Activated CD4-positive, alpha-beta T cell treated with anti-CD3 and anti-CD28 coated beads, Interleukin-2, amount 10 ng/mL, durations not matched to agents 7 days and 5 days (primary cell): ENCODE measurements at regions not wholly inside any gene's neighbourhood (a gene's known extent, or its start where the extent isn't known, plus 50 kb on each side); places are given as distances from the start of the nearest gene placed in this dataset.

Source experiments
- CTCF ChIA-PET: fragments of 350-600 bp; sonication (Branson Sonifier 250); formaldehyde crosslinking; loops from one replicate; lab custom pipeline; 2021; ENCODE audit warnings: antibody characterized with exemption; lab: Charles Lee
- POLR2A ChIA-PET: fragments of 350-600 bp; sonication (Branson Sonifier 250); formaldehyde crosslinking; loops from one replicate; lab custom pipeline; 2021; ENCODE audit warnings: antibody characterized with exemption; lab: Charles Lee
- DNase-seq: peaks from one replicate; pipeline ENCODE4 v3.0.0-alpha.2; 2020
- H3K27ac Mint-ChIP-seq: one replicate; pipeline ENCODE4 v1.8.0; 2021; ENCODE audit warnings: mild to moderate bottlenecking, moderate library complexity, mixed read lengths
- H3K27me3 Mint-ChIP-seq: one replicate; pipeline ENCODE4 v1.8.0; 2021; ENCODE audit warnings: mixed read lengths
- H3K36me3 Mint-ChIP-seq: one replicate; pipeline ENCODE4 v1.8.0; 2021; ENCODE audit warnings: low read depth, mixed read lengths
- H3K4me1 Mint-ChIP-seq: one replicate; pipeline ENCODE4 v1.8.0; 2021; ENCODE audit warnings: mixed read lengths
- H3K4me3 Mint-ChIP-seq: one replicate; pipeline ENCODE4 v1.8.0; 2021; ENCODE audit warnings: mild to moderate bottlenecking, moderate library complexity, mixed read lengths
- H3K9me3 Mint-ChIP-seq: one replicate; pipeline ENCODE4 v1.8.0; 2021; ENCODE audit warnings: mixed read lengths

DNA sequence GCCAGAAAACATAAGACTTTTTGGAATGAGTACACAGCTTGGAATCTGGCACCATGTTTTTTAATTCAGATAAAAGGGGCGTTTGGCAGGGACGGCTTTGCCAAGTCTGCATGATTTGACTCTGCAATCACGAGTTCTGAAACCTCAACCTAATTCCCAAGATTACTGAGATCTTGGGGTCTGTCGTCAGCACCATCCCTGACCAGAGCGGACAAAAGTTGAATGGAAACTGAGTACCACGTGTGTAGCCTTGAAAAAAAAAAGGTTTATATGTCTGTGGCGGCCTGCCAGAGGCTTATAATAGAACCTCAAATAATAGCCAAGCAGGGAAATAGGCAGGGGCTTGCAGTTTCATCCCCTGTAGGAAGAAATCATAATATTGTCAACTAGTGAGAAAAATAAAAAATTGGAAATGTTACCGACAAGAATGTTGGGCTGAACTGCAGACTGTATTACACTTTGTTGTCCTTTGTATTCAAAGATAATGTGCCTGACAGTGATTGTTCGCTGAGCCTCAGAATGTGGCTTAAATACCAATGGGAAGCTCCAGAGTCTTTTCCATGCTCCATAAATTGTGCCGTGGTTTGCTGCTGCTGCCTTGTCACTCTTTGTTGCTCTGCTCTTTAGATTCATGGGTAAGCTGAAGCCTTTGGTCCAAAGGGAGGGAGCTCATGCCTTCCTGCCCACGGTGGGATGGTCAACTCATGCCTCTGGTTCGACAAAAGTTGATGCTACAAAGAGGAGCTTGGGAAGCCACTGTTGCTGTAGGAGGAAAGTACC is 118.8 kb upstream of the ARID1B start:
- no peaks in the 10 kb centered on the region for H3K27me3 Mint-ChIP-seq
- peaks cover 3% of the 10 kb centered on the region for H3K36me3 Mint-ChIP-seq
- ChIA-PET POLR2A (no interaction called here), CTCF (interaction anchor here (1.0 kb wide), 1 partner anchor 22 kb away, joined by 3 read pairs; no protein-coding TSS in a partner anchor)
- H3K4me1 Mint-ChIP-seq, result peaks cover 11% of the 10 kb centered on the region
- H3K27ac Mint-ChIP-seq, result no peak overlapping the region
- H3K4me3 Mint-ChIP-seq, result no peak overlapping the region
- H3K9me3 Mint-ChIP-seq, result no peaks in the 10 kb centered on the region
- no peak for DNase-seq

DNA sequence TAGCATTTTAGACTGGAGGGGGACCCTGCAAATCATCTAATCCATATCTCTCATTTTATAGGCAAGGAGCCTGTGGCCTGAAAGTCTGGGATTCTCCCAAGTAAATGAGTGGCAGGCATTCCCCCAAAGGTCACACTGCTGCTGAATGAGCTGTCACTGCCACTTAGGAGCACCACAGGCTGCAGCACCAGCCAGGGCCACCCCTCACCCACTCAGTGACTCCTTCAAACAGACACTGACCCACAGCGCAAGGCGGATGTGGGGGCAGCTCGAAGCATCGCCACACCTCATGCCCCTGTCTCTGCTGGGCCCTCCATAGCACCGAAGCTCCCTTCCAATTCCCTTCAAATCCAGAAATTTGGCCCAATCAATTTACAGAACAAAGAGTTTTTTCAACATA is 119.9 kb upstream of the ARID1B start:
- H3K27ac Mint-ChIP-seq, result no peak overlapping the region
- ChIA-PET CTCF (no interaction called here), POLR2A (no interaction called here)
- no peaks in the 10 kb centered on the region for H3K27me3 Mint-ChIP-seq
- peaks cover 3% of the 10 kb centered on the region for H3K36me3 Mint-ChIP-seq
- no peak overlapping the region for H3K4me3 Mint-ChIP-seq
- no peaks in the 10 kb centered on the region for H3K9me3 Mint-ChIP-seq
- peaks cover 11% of the 10 kb centered on the region for H3K4me1 Mint-ChIP-seq
- DNase-seq, result no peak

DNA sequence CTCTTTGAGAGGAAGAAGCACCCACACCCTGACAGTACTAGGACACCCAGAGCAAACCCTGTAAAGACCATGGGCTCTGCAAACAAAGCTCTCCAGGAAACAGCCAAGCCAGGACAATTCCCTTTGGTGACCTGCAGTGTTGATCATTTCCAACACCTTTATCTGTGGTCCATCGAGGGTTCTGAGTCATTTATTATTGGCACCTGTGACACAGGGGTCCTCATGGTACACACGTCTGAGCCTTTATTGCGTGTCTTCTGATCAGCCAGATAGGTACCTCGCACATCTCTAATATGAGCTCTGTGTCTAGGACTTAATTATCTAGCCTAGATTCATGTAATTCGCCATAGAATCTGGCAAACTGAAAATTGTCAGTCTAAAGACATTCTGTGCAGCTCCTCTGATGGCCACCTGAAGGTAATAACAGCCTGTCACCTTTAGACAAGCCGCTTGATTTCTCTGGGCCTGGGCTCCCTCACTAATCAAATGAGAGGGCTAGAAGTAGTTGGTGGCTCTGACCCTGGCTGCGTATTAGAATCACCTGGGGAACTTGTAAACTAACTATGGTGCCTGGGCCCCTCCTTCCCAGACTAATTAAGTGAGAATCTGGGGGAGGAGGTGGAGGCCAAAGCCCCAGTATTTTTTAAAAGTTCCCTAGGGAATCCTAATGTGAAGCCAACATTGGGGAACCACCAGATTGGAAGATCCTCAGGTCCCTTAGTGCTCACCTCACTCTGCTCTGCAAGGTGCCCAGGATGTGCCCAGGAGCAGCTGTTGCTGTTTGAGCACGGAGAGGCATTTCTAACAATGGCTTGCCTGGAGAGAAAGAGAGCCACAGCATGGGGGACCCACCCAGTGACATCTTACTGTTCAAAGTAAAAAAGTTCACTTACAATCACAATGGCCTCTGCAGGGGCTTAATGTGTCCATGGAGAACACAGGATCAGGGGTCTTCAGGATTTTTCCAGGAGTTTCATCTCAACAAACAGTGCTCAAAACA is 122.0 kb upstream of the ARID1B start:
- ChIA-PET CTCF (no interaction called here), POLR2A (no interaction called here)
- H3K9me3 Mint-ChIP-seq, result no peaks in the 10 kb centered on the region
- DNase-seq, result no peak
- peaks cover 3% of the 10 kb centered on the region for H3K36me3 Mint-ChIP-seq
- no peak overlapping the region for H3K4me3 Mint-ChIP-seq
- H3K4me1 Mint-ChIP-seq, result peaks cover 6% of the 10 kb centered on the region
- no peak overlapping the region for H3K27ac Mint-ChIP-seq
- no peaks in the 10 kb centered on the region for H3K27me3 Mint-ChIP-seq

DNA sequence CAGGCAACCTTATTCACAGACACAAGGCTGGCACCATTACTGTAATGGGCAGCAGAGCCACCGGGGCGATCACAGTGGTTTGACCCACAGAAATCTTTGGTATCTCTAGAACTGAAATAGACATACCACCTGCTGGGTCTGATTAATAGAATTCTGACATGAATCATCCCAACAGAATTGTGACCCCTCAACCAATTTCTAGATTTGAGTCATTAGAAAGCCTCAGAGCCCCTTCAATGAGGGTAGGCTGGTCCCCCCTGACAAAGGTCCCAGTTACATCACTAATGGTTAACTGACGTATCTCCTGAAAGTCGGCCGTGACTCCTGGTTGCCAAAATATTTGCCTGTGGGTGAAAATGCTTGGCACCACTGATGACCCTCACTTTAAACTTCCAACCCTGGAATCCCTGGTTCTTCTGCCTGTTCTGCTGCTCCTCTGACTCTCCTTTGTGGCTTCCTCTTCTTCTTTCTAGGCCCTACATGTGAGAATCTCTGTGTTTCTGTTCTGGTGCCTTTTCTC is 124.9 kb upstream of the ARID1B start:
- peaks cover 10% of the 10 kb centered on the region for H3K27me3 Mint-ChIP-seq
- no peak for DNase-seq
- CTCF ChIA-PET, result no interaction called here
- H3K9me3 Mint-ChIP-seq, result no peaks in the 10 kb centered on the region
- peaks cover 13% of the 10 kb centered on the region for H3K4me1 Mint-ChIP-seq
- no peaks in the 10 kb centered on the region for H3K36me3 Mint-ChIP-seq
- H3K4me3 Mint-ChIP-seq, result no peak overlapping the region
- POLR2A ChIA-PET, result no interaction called here
- no peak overlapping the region for H3K27ac Mint-ChIP-seq

DNA sequence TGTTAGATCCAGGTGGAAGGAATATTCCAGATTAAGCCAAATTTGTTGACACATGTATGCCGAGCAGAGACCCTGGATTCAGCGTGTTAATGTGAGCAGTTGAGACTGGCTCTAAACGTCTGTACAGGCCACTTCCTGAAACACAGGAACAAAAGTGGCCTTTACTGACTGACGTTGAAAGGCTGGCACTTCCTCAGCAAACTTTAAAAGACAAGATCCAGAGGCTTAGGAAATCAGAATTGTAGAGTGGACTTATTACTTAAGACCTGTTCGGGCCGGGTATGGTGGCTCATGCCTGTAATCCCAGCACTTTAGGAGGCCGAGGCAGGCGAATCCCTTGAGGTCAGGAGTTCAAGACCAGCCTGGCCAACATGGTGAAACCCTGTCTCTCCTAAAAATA is 125.7 kb upstream of the ARID1B start:
- peaks cover 16% of the 10 kb centered on the region for H3K27me3 Mint-ChIP-seq
- H3K4me1 Mint-ChIP-seq, result peaks cover 16% of the 10 kb centered on the region
- CTCF ChIA-PET, result no interaction called here
- DNase-seq, result no peak
- no peaks in the 10 kb centered on the region for H3K36me3 Mint-ChIP-seq
- POLR2A ChIA-PET, result no interaction called here
- H3K27ac Mint-ChIP-seq, result no peak overlapping the region
- H3K9me3 Mint-ChIP-seq, result no peaks in the 10 kb centered on the region
- H3K4me3 Mint-ChIP-seq, result no peak overlapping the region

DNA sequence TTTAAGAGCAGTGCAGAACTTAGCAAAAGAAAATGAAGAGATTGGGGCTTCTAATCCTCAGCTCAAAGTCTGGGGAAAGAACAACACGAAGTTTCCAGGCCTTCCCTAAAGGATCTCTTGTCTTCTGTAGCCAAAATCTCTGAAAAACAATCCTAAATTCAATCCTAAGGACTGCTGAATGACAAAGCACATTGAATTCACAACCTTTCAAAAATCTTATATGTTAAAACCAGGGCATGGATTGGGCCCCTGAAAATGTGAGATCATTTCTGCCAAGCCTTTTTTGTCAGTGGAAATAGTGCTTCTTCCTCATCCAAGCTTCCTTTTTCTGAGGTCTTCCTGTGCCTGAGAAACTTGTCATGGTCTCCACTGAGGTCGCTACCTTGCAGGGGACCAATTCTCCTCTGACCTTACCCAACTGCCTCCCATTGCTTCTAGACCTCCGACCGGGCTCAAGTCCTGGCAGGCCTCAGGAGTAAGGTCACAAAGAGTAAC is 126.2 kb upstream of the ARID1B start:
- H3K36me3 Mint-ChIP-seq, result no peaks in the 10 kb centered on the region
- POLR2A ChIA-PET, result no interaction called here
- CTCF ChIA-PET, result interaction anchor here (1.3 kb wide), 1 partner anchor 10 kb away, joined by 5 read pairs; no protein-coding TSS in a partner anchor

DNA sequence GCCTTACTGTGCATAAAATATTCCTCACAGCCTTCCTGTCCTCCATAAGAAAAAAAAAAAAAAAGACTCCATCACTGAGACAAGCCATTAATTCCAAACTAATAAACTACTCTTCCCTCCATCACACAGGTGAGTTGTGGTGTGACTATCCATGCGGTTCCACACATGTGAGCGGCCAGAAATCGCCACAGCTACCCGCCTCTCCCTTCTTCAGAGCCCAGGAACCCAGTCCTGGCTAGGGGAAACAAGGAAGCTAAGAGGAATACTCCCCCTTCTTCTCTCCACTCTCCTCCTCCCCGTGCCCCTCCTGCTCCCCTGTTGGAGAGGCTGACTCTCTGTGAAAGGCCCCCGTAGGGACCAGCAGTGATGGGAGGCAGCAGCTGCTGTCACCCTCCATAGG is 128.6 kb upstream of the ARID1B start:
- no peaks in the 10 kb centered on the region for H3K9me3 Mint-ChIP-seq
- H3K27ac Mint-ChIP-seq, result no peak overlapping the region
- H3K36me3 Mint-ChIP-seq, result no peaks in the 10 kb centered on the region
- CTCF ChIA-PET, result no interaction called here
- H3K4me1 Mint-ChIP-seq, result peaks cover 16% of the 10 kb centered on the region
- DNase-seq, result no peak
- peaks cover 25% of the 10 kb centered on the region for H3K27me3 Mint-ChIP-seq
- POLR2A ChIA-PET, result no interaction called here
- H3K4me3 Mint-ChIP-seq, result no peak overlapping the region

More for the DNA sequence above, 126.2 kb upstream of the ARID1B start:
- Mint-ChIP-seq H3K9me3 (no peaks in the 10 kb centered on the region), H3K4me1 (peaks cover 16% of the 10 kb centered on the region), H3K27me3 (peaks cover 20% of the 10 kb centered on the region), H3K4me3 (no peak overlapping the region), H3K27ac (no peak overlapping the region)
- no peak for DNase-seq

DNA sequence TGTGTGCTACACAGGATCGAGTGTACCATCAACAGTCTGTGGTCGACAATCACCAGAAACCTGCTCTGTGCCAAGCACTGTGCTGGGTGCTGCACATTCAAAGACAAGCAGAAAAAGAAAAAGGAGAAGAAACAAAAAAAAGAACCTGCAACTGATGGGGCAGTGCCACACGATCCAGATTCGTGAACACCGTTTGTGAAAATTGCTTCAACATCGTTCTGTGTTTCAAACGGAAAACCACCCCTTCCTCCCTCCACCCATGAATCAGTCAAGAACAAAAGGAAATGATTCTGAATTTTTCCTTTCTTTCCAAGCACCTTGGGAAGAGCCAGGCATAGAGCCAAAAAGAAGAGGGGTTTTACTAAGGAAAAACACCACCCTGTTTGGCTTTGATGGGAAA is 129.2 kb upstream of the ARID1B start:
- Mint-ChIP-seq H3K27me3 (peaks cover 25% of the 10 kb centered on the region), H3K9me3 (no peaks in the 10 kb centered on the region), H3K36me3 (no peaks in the 10 kb centered on the region), H3K4me1 (peaks cover 16% of the 10 kb centered on the region), H3K4me3 (no peak overlapping the region), H3K27ac (no peak overlapping the region)
- CTCF ChIA-PET, result no interaction called here
- POLR2A ChIA-PET, result no interaction called here
- DNase-seq, result no peak

DNA sequence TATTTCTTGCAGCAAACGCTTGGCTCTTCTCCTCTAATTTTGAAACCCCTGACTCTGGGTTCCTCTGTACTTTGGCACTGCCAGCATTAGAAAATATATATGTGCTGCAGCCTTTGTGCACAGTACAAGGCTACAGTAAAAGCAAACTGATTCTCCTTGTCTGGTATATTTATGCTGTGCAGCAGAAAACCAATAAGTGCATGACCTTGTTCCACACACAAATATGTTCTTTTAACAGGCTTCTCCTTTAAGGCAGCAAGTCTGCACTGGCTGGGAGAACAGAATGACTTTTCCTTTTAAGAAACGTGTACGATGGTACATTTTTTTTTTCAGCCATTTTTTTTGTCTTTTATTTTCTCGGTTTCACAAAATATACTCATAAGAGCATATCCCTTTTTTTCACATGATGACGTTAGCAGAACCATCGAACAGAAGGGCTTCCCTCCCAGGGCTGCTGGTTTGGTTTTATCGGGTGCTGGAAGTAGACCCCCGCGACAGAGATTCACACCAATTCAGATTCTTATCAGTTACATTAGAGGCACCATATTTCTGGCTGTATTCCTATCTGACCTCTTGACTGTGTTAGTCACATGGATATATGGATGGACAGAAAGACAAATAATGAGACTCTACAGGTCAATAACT is 129.9 kb upstream of the ARID1B start:
- peaks cover 16% of the 10 kb centered on the region for H3K4me1 Mint-ChIP-seq
- H3K36me3 Mint-ChIP-seq, result no peaks in the 10 kb centered on the region
- no peak overlapping the region for H3K27ac Mint-ChIP-seq
- DNase-seq, result no peak
- H3K9me3 Mint-ChIP-seq, result peaks cover under 1% of the 10 kb centered on the region
- no peak overlapping the region for H3K4me3 Mint-ChIP-seq
- ChIA-PET CTCF (no interaction called here), POLR2A (no interaction called here)
- H3K27me3 Mint-ChIP-seq, result peaks cover 25% of the 10 kb centered on the region

DNA sequence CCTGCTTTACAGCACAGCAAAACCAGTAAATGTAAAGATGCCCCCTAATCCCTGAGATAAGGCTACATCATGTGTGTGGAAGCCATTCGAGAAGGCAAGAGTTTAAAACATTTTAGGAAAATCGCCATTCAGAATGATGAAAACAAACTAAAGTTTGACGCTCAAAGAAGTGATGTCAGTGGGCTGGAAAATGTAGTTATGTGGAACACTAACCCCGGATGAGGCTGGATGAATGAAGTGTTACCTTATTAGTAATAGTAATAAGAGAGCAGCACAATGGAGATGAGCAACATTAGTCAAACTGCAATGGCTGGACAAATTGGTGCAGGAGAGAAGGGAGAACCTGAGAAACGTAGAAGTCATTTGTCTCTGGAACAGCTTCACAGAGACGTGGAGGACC is 130.7 kb upstream of the ARID1B start:
- Mint-ChIP-seq H3K9me3 (peaks cover 2% of the 10 kb centered on the region), H3K4me3 (no peak overlapping the region), H3K27me3 (peaks cover 25% of the 10 kb centered on the region), H3K27ac (no peak overlapping the region), H3K36me3 (no peaks in the 10 kb centered on the region), H3K4me1 (peaks cover 16% of the 10 kb centered on the region)
- DNase-seq, result no peak
- ChIA-PET POLR2A (no interaction called here), CTCF (no interaction called here)

DNA sequence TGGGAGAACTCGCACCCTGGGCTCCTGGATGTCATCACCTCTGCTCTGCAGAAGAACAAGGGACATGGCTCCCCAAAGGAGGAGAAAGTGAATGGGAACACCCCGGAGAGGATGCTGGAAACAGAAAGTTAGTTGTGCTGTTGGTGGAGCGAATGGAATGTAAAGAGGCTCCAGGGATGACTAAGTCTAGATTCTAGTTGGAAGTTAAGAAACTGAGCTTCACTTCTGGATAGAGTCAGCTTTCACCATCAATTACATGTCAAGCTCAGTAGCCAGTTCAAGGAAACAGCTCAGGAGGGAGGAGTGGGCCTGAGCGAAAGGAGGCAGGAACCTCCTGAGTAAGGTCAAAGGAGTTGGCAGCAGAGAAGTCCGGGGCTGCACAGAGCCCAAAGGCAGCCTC is 132.1 kb upstream of the ARID1B start:
- CTCF ChIA-PET, result no interaction called here
- H3K27me3 Mint-ChIP-seq, result peaks cover 25% of the 10 kb centered on the region
- no peaks in the 10 kb centered on the region for H3K36me3 Mint-ChIP-seq
- peaks cover 2% of the 10 kb centered on the region for H3K9me3 Mint-ChIP-seq
- H3K27ac Mint-ChIP-seq, result no peak overlapping the region
- peaks cover 16% of the 10 kb centered on the region for H3K4me1 Mint-ChIP-seq
- H3K4me3 Mint-ChIP-seq, result no peak overlapping the region
- no peak for DNase-seq
- POLR2A ChIA-PET, result interaction anchor here (0.7 kb wide), 1 partner anchor 8 kb away, joined by 3 read pairs; no protein-coding TSS in a partner anchor

DNA sequence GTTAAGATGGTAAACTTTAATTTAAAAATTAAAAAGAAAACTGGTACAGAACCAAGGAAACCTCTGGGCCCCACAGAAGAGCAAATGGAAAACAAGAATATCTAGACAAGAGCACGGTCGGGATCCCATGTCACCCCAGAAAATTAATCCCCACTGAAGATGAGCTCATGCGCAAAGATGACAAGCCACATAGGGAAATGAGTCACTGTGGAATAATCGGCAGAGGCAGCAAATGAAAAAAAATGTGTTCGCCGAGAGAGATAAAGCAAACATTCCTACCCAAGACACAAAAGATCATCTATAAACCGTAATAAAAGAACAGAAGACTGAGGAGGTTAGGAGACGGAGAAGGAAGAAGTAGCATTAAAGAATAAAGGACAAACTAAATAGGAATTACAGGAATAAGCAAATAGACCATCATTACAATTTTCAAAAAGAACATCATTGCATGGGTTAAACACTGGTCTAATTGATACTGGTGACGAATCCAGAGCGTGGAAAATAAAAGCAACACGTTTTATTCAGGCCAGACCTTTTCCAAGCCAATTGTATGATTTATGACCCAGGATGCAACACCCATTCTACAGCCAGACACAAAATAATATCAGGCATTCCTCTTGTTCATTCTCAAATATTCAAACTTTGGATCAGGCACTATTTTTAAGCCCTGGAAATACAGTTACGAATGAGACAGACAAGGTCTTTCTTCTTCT is 138.0 kb upstream of the ARID1B start:
- no peak overlapping the region for H3K4me3 Mint-ChIP-seq
- peaks cover 2% of the 10 kb centered on the region for H3K9me3 Mint-ChIP-seq
- ChIA-PET POLR2A (no interaction called here), CTCF (no interaction called here)
- peaks cover 13% of the 10 kb centered on the region for H3K4me1 Mint-ChIP-seq
- no peak overlapping the region for H3K27ac Mint-ChIP-seq
- H3K36me3 Mint-ChIP-seq, result no peaks in the 10 kb centered on the region
- H3K27me3 Mint-ChIP-seq, result no peaks in the 10 kb centered on the region
- no peak for DNase-seq
